ENCODE measurements at regions not wholly inside any gene's neighbourhood (a gene's known extent, or its start where the extent isn't known, plus 50 kb on each side); places are given as distances from the start of the nearest gene placed in this dataset.

DNA sequence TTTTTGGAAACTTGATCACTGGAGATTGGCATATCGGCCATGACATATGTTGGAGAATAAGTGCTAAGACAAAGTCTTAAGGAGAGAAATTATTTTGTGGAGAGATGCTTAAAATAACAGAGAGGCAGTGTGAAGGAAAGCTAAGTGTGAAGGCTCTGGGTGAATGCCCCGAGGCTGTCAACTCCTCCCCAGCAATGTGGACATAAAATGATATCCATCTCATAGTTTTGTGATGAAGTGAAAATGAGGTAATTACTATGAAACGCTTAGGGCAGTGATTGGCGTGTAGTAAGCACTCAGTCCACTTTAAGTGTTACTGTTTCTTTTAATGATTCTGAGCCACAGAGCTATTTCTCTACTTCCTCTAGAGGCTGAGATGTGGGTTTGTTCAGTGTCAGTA is 195.8 kb upstream of the KLF12 start:
- DNase-seq: no peak

DNA sequence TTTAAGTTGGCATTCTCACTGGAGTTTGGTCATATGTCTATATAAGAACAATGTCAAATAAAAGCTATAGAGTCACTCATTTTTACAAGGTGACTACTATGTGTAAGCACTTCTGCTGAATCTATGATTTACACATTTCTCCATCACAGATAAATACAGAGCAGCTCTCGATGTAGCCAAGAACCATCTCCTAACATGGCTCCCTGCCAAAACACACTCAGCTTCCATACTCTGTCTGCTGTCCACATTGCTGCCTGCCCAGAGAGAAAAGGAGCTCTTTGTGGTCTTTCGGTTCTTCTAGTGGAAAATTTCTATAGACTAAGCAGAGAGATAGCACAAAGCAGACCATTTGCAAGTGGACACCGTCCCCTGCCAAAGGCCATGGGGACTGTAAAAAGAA is 190.9 kb upstream of the KLF12 start:
- DNase-seq: no peak

DNA sequence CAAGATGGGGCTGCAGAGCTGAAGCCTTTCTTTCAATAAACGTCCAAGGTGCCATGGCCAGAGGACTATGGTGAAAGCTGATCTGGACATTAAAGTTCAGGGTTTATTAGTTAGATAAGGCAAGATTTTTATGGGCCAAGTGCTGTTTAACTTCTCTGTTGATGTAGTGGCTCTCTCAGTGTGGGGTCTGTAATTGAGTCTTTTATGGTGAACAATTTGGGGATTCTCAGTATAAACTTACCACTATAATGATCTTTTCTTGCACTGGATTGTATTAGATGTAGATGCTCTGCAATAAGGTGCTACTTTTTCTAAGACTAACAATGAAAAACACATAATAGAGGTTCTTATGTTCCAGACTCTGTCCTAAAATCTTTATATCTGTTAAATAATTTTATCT is 190.1 kb upstream of the KLF12 start:
- no peak for DNase-seq

DNA sequence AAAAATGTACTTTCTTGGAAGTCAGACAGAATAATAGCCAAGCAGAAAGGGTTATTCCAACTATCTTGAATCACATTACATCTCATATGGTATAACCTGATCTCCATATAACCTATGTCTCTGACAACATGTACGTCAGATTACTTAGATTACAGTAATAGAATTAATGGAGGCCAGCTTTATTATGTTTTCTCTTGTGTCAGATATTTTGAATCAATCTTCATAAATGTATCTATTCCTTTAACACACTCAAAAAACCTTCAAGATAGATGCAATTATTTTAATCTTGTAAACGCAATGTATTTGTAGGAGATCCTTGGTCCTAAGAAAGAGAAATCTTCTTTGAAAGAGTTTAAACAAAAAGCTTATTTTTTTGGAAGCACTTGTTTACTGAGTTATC is 188.4 kb upstream of the KLF12 start:
- DNase-seq: no peak

DNA sequence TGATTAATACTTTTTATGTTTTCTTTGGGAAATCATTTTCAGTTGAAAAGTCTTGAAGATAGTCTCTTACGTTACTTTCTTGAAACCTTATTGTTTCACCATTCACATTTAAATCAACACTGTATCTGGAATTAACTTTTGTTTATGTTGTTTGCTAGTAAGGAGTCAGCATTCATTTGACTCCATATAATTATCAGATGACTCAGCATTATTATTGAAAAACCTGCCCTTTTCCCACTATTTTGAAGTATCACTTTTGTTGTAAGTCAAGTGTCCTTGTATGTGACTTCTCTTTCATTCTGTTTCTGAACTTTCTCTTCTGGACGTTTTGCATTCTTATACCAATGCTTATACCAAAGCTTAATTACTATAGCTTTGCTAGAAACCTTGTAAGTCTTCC is 186.1 kb upstream of the KLF12 start:
- no peak for DNase-seq

DNA sequence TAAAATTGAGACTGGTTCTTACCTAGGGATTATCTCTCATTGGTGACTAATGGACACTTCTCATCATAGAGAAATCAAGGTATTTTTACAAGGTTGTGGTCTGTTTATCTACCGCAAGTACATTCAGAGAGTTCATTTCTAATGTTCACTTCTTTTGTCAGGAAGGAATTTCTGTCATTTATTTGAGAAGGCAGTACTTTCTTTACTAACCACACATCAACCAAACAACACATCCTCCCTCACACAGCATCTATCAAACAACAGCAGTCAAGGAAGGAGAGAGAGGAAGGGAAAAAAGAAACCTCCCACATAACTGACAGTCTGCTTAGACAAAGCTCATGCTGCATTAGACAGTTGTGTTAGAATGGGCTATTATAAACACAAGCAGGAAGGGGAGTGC is 182.3 kb upstream of the KLF12 start:
- no peak for DNase-seq

DNA sequence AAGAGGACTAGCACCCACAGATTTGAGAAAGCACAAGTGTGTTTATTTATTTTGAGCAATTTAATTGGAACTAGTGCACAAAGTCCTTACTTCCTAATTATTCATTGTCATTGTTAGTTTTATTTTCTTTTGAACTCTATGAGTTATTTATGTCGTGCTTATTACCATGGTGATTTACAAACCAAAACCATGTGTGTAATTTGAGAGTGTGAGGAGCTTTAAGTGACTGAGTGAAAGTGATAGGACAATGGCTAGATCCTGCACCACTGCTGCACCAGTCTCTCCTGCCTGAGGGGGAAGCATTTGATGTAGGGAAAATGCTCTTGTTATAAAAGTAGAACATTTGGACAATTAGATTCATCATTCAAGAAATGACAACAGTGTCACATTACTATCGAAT is 172.3 kb upstream of the KLF12 start:
- DNase-seq: no peak

DNA sequence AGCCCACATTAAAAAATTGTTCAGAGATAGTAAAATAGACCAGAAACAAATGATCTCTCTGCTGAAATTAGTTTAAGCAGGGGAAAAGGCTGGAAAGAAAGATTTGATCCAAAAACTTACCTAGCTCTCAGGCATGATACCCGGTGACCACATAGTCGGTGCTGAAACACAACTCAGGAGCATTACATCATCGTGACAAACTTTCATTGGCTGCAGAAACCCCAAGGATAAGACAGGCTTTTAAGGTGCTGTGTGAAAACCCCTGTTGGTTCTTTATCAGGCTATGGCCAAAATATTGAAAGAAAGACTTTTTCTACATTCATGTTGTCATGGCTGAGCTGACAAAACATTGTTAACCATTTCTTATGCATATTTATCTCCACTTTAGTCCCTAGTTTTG is 171.7 kb upstream of the KLF12 start:
- DNase-seq: no peak

DNA sequence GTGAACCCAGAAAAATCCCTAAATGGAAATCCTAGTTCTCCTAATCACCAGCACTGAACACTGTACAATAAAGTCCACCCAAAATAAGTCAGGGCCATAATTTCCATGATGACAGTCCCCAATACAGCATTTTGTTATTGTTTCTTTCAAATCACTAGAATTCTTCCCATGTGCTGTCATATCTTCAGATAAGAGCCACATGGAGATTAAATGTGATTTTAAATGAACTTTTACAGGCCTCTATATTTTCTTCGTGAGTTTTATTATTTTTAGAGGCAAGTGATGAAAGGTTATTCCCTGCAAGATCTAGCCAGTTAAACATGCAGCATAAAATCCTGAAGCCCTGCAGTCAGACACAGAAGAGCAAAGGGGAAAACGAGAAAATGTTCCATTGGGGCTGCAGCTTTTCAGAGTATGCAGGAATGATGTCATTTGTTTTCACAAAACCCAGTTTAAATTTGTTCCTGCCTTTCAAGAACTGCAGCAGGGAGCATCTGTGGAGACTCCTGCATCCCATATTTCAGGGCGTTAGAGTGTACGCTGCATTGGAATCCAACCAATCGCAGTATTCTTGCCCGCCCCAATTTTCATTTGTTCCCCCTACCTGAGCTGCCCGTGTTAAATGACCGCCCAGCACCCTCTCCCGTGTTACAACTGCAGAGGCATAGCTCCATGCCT is 167.2 kb upstream of the KLF12 start:
- no peak for DNase-seq

DNA sequence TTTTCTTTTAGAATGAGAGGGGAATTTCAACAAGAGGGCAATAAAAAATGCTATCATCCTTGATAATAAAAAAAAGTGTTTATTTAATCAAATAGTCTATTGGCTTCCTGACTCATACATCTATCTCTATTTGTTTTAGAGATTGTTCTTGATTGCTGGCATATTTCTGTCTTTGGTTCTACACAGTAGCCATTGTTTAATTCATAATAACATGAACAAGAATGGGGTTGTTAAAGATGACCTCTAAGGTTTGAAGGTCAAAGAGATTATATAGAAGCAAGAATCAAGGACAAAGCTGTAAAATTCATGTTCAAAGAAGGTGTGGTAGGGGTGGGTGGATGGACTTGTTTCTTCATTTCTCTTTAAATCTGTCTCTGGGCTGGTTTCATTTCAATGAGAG is 166.0 kb upstream of the KLF12 start:
- no peak for DNase-seq

DNA sequence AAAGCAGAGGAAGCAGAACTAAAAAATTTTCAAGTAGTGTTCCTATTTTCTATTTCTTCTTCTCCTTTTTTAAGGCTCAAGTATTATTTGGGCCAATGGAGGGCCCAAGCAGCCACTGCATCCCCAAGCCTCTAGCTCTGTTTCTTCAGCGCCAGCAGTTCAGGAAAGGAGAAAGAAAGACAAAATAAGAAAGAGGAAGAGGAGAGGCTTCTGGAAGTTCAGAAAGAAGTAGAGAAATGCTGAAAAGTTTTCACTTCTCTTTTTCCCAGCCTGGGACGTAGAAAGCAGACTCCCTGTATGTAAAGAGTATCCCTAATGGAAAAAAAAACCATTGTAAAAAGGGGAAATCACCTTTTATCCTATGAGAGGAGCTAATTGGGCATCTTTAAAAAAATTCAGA is 165.5 kb upstream of the KLF12 start:
- DNase-seq: no peak

DNA sequence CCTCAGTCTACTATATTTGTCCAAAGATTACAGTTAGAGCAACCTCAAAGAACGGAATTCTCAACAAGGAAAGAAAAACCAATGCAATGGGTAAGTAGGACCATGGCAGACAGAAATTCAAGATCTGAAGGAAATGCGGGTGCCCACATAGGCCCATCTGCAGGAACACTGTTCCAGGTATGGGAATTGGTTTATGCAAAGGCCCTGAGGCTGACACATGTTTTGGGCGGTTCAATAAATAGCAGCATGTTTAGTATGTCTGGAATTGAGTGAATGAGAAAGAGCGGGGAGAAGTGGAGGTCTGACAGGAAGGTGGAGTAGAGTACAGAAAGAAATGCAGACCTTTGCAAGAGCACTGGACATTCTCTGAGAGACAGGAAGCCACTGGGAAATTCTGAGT is 164.7 kb upstream of the KLF12 start:
- DNase-seq: no peak

DNA sequence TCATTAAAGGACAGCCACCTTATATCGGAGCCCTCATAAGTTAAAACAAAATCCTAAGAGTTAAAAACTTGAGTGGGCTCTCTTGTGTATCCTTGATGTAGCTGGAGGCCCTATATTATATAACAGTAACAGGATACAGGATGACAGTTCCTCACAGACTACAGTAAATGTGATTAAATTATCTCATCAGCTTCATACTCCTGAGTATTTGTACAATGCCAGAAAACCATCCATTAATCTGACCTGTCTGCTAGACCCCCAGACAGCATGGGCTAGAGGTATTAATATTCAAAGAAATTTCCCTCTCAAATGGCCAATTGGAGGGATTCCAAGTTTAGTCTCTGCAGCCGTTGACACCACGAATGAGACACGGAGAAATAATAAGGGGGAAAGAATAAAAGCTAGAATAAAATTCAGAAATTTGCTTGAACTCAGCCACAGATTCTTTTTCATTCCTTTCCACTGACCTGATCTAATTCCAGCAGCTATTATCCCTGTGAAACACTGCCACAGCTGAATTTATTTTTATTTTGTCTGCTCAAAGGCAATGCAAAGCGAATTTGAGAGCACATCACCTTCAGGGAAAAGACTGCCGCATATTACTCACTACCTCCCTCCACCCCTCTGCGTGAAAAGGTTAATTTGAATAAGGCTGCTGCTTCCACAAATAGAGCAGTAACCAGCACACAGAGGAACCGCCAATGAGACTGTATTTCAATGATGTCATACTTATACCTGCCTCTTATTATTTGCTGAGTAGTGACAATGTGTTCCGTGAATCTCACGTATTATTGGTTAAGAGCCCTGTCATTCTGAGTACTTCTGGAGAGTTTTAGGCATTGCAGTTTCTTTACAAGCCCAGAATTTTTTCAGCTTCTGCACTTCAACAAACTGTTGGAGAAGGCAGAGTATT is 155.9 kb upstream of the KLF12 start:
- DNase-seq: peak; percentile 63

DNA sequence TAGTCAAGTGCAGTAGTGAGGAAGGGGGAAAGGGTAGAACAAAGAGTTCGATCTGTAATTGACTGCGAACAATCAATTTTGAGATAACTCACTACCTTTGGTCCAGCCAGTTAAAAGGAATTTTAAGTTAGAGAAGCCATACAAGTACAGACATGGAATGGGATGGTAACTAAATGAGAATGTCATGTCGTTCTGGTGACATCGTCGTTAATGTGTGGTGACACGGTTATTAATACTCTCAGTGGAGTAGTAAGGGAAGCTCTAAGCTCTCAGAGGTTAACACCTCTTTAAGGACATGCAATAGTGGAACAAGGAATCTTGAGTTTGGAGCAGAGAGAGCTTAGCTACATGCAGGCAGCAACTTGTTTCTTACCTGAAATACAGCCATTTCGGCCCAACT is 154.9 kb upstream of the KLF12 start:
- DNase-seq: no peak

DNA sequence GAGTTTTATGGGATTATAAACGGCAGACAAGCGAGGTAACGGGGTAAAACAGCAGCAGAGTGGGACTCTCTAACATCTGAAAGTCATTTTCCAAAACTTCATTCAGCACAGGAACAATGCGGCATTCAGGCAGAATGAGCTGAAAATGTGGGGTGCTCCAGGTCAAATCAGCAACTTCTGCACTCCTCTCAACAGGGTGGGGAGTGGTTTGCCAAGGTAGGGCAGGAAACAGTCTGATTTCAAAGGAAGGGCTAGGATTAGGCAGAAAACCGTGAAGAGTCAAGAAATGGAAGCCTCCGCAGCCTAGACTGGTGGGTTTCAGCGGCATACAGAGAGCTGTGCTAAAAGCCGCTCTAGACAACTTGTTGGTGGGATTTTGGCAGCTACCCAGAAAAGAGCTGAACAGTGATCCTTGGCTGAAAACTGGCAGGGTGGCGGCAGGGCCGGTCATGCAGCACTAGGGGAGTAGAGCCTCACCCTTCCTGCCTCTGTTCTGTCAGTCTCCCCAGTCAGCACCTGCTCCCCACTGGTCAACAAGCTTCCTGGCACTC is 154.2 kb upstream of the KLF12 start:
- no peak for DNase-seq

DNA sequence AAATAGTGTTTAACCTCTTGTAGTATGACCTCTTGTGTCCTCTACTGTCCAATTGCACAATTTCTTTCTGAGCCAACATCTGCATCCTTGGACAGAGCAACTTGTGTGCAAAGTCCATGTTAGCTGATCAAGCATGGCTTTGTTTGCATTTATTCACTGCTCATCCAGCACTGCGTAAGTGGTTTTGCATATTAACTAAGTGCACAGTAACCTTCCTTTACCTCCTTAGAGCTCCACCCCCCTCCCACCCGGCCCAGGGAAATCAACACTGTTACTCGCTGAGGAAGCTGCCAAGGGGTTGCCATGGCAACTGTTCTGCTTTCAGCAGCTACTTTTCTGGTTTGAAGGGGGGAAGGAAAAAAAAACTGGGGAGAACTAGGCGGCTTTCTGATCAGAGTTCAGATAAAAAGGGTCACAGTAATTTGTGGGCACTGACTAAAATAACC is 153.5 kb upstream of the KLF12 start:
- DNase-seq: peak; percentile 67

DNA sequence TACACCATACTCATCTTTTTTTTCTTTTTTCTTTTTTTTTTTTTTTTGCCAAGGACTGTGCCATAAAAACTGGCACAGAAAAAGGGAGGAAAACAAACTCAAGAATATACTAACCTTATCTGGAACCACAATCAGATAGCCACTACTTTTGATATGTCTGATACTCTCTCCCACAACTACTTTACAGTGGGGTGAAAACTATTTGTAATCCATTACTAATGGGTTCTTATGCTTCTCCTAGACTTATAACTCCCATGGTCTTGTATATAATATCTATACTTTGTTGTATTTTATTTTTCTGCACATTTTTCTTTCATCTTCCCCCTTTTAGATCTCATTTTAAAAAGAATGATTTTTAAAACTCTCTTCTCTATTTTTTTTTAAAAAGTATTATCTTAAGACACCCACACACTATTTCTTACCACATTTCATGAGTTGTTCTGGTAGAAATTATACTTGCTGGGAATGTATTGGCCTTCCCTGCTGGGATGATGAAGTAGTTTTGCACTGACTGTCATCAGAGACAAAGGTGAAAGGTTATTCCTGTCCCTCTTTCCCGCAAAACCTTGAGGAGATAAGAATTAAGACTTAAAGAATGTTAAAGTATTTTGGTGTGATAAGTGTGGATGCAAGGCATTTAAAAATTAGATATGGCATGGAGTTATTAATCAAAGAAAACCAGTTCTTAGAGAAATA is 146.7 kb upstream of the KLF12 start:
- no peak for DNase-seq

DNA sequence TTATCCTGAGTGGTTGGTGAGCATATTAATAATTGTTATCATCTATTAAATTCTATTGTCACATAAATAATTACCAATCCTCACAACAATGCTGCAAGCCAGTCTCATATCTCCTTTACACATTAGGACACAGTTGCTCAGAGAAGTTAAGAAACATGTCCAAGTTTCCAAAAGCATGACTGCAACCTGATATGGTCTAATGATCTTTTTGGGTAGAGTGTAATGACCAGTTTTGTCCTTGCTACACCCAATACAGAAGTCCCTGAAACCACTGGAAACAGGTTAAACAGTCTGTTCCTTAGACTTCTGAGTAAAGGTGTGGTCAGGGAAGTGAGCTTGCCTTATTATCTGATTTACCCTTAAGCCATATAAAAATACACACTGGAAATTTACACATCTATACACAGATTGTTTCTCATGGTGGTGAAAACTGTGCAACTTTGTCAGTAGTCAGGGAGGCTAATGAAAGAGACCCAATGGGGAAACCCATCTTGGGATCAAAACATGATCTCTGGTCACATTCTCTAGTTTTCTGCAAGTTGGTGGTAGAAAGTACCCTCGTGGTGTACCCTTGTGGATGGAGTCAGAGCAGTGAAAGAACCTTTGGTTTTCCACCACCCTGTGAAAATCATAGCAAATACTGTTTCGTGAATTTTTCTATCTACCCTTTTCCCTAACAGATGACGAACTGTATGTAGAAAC is 146.0 kb upstream of the KLF12 start:
- no peak for DNase-seq

DNA sequence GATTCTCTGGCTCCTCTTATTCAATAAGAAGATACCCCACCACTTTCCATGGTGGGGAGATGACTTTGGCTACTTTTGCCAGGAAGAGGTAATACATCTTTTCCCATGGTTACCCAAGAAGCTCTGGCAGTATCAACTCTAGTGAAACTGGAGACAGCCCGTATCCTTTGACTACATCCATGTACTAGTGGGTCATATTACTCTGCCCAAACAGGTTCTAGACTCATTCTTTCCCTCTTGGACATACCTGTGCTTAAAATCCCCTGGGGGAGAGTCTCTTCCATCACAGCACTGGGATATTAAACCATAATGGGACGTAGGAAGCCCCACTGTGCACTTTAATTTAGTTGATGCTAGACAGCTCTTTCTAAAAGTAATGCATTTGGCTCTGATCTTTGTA is 144.7 kb upstream of the KLF12 start:
- DNase-seq: no peak

DNA sequence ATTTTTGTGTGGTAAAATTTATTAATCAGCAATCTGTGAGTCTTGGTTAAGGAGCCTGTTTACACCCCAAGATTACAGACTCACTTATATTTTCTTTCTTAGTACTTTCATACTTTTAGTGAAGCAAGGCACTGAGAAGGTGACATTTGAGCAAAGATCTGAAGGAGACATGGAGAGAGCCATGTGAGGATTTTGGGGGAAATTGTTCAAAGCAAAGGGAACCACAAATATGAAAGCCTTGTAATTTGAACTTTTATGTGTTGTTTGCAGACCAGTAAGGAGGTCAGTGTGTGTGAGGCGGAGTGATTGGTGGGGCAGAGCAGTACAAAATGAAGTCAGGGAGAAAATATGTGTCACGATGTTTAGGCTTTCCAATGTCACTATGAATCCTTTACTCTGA is 140.7 kb upstream of the KLF12 start:
- DNase-seq: no peak

DNA sequence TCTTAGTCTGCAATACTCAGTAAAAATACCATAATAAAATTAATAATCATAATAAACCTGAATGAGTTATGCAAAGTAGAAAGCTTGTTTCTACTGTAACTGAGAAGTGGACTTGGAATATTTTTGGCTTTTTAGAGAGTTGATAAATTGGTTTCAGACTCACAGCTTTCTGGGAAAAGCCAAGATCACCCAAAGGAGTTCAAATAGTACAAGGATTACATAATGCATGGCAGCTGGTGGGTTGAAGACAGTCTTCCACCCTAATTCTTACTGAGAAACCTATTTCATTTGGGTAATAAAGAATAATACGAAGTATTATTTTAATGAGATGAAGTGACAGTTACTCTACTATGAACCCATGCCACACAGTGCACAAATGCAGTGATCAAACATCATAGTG is 139.4 kb upstream of the KLF12 start:
- DNase-seq: no peak

DNA sequence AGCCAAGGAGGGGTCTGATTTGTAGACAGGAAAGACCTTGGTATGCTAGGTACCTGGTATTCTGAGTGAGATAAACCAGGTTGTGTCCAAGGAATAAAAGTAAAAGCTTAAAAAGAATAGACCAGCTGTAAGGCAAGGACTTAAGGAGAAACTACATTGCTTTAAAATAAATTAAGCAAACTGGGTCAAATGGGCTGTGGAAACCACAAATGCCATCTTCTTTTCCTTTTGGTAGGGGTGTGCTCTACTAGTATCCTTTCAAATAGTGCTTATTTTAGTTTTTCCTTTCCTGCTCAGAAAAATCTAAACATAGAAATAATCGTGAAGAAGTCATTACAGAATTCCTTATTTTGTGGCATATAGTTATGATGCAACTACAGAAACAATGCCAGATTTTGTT is 138.6 kb upstream of the KLF12 start:
- DNase-seq: no peak

DNA sequence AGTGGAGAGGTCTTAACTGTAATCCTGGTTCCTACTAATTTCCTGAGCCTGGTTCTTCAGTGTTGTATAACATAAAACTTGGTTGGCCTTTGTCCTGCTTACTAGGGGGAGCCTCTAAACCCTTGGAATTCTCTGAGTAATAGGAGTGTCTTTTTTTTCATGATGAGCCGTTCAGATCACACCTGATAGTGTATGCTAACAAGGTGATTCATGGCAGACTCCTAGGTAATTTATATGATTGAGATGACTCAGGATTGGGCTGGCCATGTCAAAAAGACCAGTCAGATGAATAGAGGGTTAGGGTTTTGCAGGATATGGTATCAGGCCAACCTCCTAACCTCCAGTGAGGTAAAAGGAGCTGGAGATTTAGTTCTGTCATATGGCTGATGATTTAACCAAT is 135.8 kb upstream of the KLF12 start:
- DNase-seq: no peak
